Keratinocyte (primary cell): ENCODE measurements at regions not wholly inside any gene's neighbourhood (a gene's known extent, or its start where the extent isn't known, plus 50 kb on each side); places are given as distances from the start of the nearest gene placed in this dataset.

Source experiments
- DNase-seq: peaks from one replicate; pipeline ENCODE4 v3.0.0-alpha.2; 2011; ENCODE audit warnings: low read depth, missing footprints, low spot score
- FAIRE-seq: peaks from 2 replicates; lab custom pipeline; 2011; peaks lifted over from hg19 to GRCh38; lab: Jason Lieb, UNC
- H2AFZ ChIP-seq: 2 replicates; pipeline ENCODE4 v1.6.0; 2012; ENCODE audit warnings: low read length, control low read depth, inconsistent platforms; ENCODE audit not compliant: control insufficient read depth
- H3K27ac ChIP-seq: 2 replicates; pipeline ENCODE4 v1.5.1; 2011; ENCODE audit warnings: low read length; ENCODE audit not compliant: control insufficient read depth, insufficient read depth
- H3K27me3 ChIP-seq: 3 replicates; pipeline ENCODE4 v1.6.0; 2011; ENCODE audit warnings: low read length; ENCODE audit not compliant: control insufficient read depth, insufficient read depth; ENCODE audit errors: extremely low read depth
- H3K36me3 ChIP-seq, 2 experiments: 2 replicates in 1 of 2; 3 replicates in 1 of 2; pipeline ENCODE4 v1.5.1; 2011; ENCODE audit warnings: low read length in 2 of 2, mild to moderate bottlenecking in 1 of 2; ENCODE audit not compliant: control insufficient read depth in 2 of 2, insufficient read depth in 2 of 2; ENCODE audit errors: extremely low read depth in 1 of 2
- H3K4me1 ChIP-seq: 3 replicates; pipeline ENCODE4 v1.5.1; 2011; ENCODE audit warnings: low read length; ENCODE audit not compliant: control insufficient read depth, insufficient read depth; ENCODE audit errors: extremely low read depth
- H3K4me2 ChIP-seq: 3 replicates; pipeline ENCODE4 v1.6.0; 2011; ENCODE audit warnings: low read depth, low read length; ENCODE audit not compliant: control insufficient read depth, insufficient read depth; ENCODE audit errors: extremely low read depth
- H3K4me3 ChIP-seq, 3 experiments: fragments of 200-600 bp in 1 of 3; sonication (generic) in 1 of 3; 2 replicates in 2 of 3; 3 replicates in 1 of 3; pipeline ENCODE4 v1.5.1; 2011 to 2016; ENCODE audit warnings: low read length in 3 of 3, mild to moderate bottlenecking in 3 of 3, control low read depth in 2 of 3, inconsistent platforms in 1 of 3, low read depth in 1 of 3, mixed read lengths in 1 of 3, mixed run types in 1 of 3, moderate library complexity in 1 of 3; ENCODE audit not compliant: control insufficient read depth in 2 of 3, insufficient read depth in 2 of 3; ENCODE audit errors: extremely low read depth in 1 of 3
- H3K79me2 ChIP-seq: 2 replicates; pipeline ENCODE4 v1.6.0; 2012; ENCODE audit warnings: low read length; ENCODE audit not compliant: control insufficient read depth, insufficient read depth
- H3K9ac ChIP-seq: 3 replicates; pipeline ENCODE4 v1.6.0; 2011; ENCODE audit warnings: low read length; ENCODE audit not compliant: control insufficient read depth, insufficient read depth; ENCODE audit errors: extremely low read depth
- H3K9me1 ChIP-seq: 3 replicates; pipeline ENCODE4 v1.6.0; 2011; ENCODE audit warnings: low read length; ENCODE audit not compliant: control insufficient read depth, insufficient read depth; ENCODE audit errors: extremely low read depth
- H3K9me3 ChIP-seq: 2 replicates; pipeline ENCODE4 v1.5.1; 2012; ENCODE audit warnings: low read depth, low read length; ENCODE audit not compliant: control insufficient read depth
- H4K20me1 ChIP-seq: 3 replicates; pipeline ENCODE4 v1.6.0; 2011; ENCODE audit warnings: low read length; ENCODE audit not compliant: control insufficient read depth, insufficient read depth; ENCODE audit errors: extremely low read depth
- CTCF ChIP-seq, 3 experiments: IDR thresholded peaks in 1 of 3; conservative IDR thresholded peaks in 1 of 3; optimal IDR thresholded peaks in 1 of 3; 2 replicates in 2 of 3; 3 replicates in 1 of 3; pipeline versions ENCODE3 to v1.5.1; 2011; ENCODE audit warnings: low read length in 3 of 3, mild to moderate bottlenecking in 3 of 3, moderate library complexity in 2 of 3, control low read depth in 1 of 3, inconsistent platforms in 1 of 3; ENCODE audit not compliant: insufficient read depth in 2 of 3; ENCODE audit errors: extremely low read depth in 1 of 3
- EZH2 ChIP-seq: IDR thresholded peaks from one replicate; pipeline ENCODE4 v1.6.1; 2012; ENCODE audit warnings: inconsistent platforms, mild to moderate bottlenecking, low read length, moderate library complexity
- dilution Hi-C: fragments of 300-500 bp; cut with MboI; formaldehyde crosslinking; loops from one replicate; pipeline ENCODE4 v1.7.0; 2020; ENCODE audit warnings: low sequenced_read_pairs; ENCODE audit not compliant: extremely low pct_ligation_motif_present

DNA sequence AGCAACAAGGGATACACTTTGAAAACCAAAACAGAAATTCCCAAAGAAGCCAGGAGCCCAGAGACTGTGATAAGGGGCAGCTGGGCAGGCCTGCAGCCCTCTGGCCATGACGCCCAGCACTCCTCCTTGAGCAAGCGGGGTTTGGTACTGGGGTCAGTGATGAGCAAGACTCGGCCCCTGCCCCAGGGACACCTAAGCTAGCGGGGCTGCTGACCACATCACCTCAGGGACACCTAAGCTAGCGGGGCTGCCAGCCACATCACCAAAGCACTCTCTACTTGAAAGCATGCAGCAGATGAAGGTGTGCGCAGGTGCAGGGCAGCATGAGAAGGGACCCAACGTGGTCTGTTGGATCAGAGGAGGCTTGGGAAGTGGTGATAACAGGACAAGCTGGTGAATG, 108.0 kb upstream of the PPP2R2D start:
- Histone ChIP-seq H3K79me2 (no peaks in the 10 kb centered on the region), H3K9ac (no peak overlapping the region), H3K9me1 (no peaks in the 10 kb centered on the region), H4K20me1 (no peaks in the 10 kb centered on the region), H3K36me3 (no peaks in the 10 kb centered on the region), H3K4me3 (no peak overlapping the region), H3K9me3 (no peaks in the 10 kb centered on the region), H2AFZ (no peak overlapping the region), H3K27ac (no peak overlapping the region), H3K4me2 (no peak overlapping the region), H3K4me1 (no peaks in the 10 kb centered on the region), H3K27me3 (no peaks in the 10 kb centered on the region)
- no peak for DNase-seq
- dilution Hi-C loops = no loop called here
- TF ChIP-seq EZH2 (no peak), CTCF (optimal IDR thresholded peaks at IDR 0.05 in 1 of 3, IDR thresholded peaks at IDR 0.05 in 1 of 3, conservative IDR thresholded peaks at IDR 0.05 in 1 of 3; ENCODE audit: extremely low read depth in 1 of 3, insufficient read depth in 2 of 3, low read length in 3 of 3) (no peak)
- FAIRE-seq = no peak

GRCh38 chr10:131795761-131796160, 105.0 kb upstream of the PPP2R2D start:
- no peaks in the 10 kb centered on the region for H3K36me3 ChIP-seq
- no peak overlapping the region for H2AFZ ChIP-seq
- H3K4me3 ChIP-seq = no peak overlapping the region
- no peaks in the 10 kb centered on the region for H3K9me1 ChIP-seq
- no peaks in the 10 kb centered on the region for H3K9me3 ChIP-seq
- H3K27ac ChIP-seq = no peak overlapping the region
- dilution Hi-C loops = no loop called here
- no peak overlapping the region for H3K4me2 ChIP-seq
- no peaks in the 10 kb centered on the region for H3K79me2 ChIP-seq
- FAIRE-seq (no peak), DNase-seq (no peak)
- H3K9ac ChIP-seq = no peak overlapping the region
- no peaks in the 10 kb centered on the region for H4K20me1 ChIP-seq
- no peaks in the 10 kb centered on the region for H3K27me3 ChIP-seq
- H3K4me1 ChIP-seq = no peaks in the 10 kb centered on the region
- TF ChIP-seq CTCF (optimal IDR thresholded peaks at IDR 0.05 in 1 of 3, IDR thresholded peaks at IDR 0.05 in 1 of 3, conservative IDR thresholded peaks at IDR 0.05 in 1 of 3; ENCODE audit: extremely low read depth in 1 of 3, insufficient read depth in 2 of 3, low read length in 3 of 3) = no peak
- no peak for TF ChIP-seq EZH2
